ENCODE measurements at regions not wholly inside any gene's neighbourhood (a gene's known extent, or its start where the extent isn't known, plus 50 kb on each side); places are given as distances from the start of the nearest gene placed in this dataset.
A peak's percentile ranks its signal among the peaks of the same experiment; 100 is the strongest.
"Not testable (repeated sequence)": the region's sequence is repeated elsewhere in the genome, so short reads cannot be mapped to it uniquely, and the experiment has no call there.

DNA sequence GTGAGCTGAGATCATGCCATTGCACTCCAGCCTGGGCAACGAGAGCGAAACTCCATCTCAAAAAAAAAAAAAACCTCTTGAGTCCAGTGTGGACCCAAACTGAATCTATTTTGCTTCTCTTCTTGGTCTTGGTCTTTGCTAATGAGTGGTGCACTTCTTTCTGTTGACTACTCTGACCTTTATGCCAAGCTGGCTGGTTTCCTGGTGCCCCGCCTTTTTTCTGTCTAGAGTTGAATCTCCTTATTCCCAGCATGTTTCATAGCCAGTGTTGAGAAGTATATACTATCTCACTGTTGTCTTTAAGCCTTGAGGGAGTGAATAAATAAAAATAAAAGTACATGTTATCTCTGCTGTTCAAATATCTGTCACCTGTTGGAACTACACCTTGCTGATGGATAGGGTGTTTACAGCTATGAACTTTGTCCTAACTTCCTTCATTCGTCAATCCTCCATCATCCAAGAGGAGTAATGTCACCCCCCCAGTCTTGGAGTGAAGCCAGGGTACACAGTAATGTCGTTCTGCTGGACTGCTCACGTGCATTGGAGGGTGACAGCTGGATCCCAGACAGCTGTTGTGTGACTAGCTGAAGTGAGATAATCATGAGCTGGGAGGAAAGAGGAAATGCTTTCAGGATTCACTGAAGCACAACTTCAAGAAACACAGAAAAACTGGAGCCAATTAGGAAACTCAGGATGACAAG, 99.3 kb upstream of the PRKG2 start:
- DNase-seq = peak; percentile 77

DNA sequence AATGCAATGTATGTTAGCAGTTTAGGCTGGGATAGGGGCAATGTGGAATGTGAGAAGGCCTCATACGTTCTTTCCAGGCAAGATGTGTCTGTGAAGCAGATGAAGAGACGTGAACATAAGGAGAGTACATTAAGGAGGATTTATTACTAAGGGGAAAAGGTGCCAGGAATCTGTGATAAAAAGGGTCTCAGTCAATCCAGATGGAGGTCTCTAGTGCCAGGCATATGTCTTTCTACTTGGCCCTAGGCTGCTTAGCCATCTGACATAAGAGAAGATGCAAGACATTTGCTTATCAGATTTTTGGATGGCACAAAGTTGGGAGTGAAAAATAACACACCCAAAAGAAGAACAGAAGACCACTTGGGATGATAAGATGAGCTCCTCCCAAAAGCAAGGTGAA, 93.0 kb upstream of the PRKG2 start:
- peak; percentile 84 for DNase-seq

GRCh38 chr4:81304871-81305270, 89.8 kb upstream of the PRKG2 start:
- no peak for DNase-seq

- not testable (repeated sequence) for DNase-seq
These were observed 85.3 kb upstream of the PRKG2 start for GRCh38 chr4:81300352-81300751.

DNA sequence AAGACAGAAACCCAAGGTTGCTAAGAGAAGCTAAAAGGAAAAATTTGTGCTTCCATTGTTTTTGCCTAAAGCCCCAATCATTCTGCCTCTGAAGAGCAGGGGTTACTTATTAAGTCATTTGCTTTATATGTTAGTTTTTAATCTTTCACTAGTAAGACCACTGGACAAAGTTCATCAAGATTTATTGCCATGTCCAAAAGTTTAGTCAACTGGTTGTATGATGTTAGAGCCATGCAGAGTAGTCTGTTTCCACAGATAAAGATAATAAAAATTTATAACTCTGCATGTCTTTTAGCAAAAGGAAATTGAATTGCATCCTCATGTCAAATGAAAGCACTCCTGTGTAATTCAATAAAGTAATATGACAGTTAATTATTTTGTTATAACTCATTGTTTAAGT, 75.8 kb upstream of the PRKG2 start:
- DNase-seq = no peak

- no peak for DNase-seq
These were observed 72.1 kb upstream of the PRKG2 start for GRCh38 chr4:81287101-81287500.

- DNase-seq = no peak
These were observed 67.1 kb upstream of the PRKG2 start for GRCh38 chr4:81282131-81282530.

GRCh38 chr4:81274460-81274859, 59.4 kb upstream of the PRKG2 start:
- DNase-seq = no peak

GRCh38 chr4:81272671-81273070, 57.6 kb upstream of the PRKG2 start:
- DNase-seq = no peak

Measured in NCI-H2171 treated with DMSO at 0.1 percent for 48 hours (cell line).